IMR-90 (cell line): ENCODE measurements at regions not wholly inside any gene's neighbourhood (a gene's known extent, or its start where the extent isn't known, plus 50 kb on each side); places are given as distances from the start of the nearest gene placed in this dataset.

Experiments
- ATAC-seq: fragments of 200-7000 bp; cut with Tn5 transposase; 2 replicates; pipeline ENCODE4 v1.9.1; 2020; ENCODE audit warnings: low read depth, mild to moderate bottlenecking, moderate library complexity
- BruUV-seq: library from RNA; stranded (reverse); fragments of 400-500 nt; replicated peaks from 2 replicates; lab custom pipeline; 2021; lab: Mats Ljungman, UMichigan
- CTCF ChIA-PET: fragments of 300-600 bp; formaldehyde crosslinking; extraction: SDS; loops from one replicate; lab custom pipeline; 2021; ENCODE audit warnings: antibody characterized with exemption; lab: Yijun Ruan, JAX
- POLR2A ChIA-PET: fragments of 300-600 bp; sonication (Branson Sonifier 250); formaldehyde crosslinking; loops from one replicate; lab custom pipeline; 2022; ENCODE audit warnings: antibody characterized with exemption; ENCODE audit not compliant: unreplicated experiment; lab: Charles Lee
- DNase-seq: peaks from one replicate; pipeline ENCODE4 v3.0.0; 2013
- H2AFZ ChIP-seq: replicated peaks from 2 replicates; pipeline ENCODE3; 2013; ENCODE audit warnings: low read length, mild to moderate bottlenecking; ENCODE audit not compliant: poor library complexity
- H2AK5ac ChIP-seq: 2 replicates; pipeline ENCODE4 v1.6.1; 2013; ENCODE audit warnings: low read depth, low read length, inconsistent platforms
- H2AK9ac ChIP-seq: replicated peaks from 2 replicates; pipeline ENCODE3; 2013; ENCODE audit warnings: mild to moderate bottlenecking, low read depth, low read length, moderate library complexity; ENCODE audit not compliant: poor library complexity
- H2BK120ac ChIP-seq: 2 replicates; pipeline ENCODE4 v1.6.1; 2013; ENCODE audit warnings: low read depth, low read length, inconsistent platforms
- H2BK15ac ChIP-seq: 3 replicates; pipeline ENCODE4 v1.6.1; 2013; ENCODE audit warnings: low read depth, low read length, inconsistent platforms
- H2BK20ac ChIP-seq: 2 replicates; pipeline ENCODE4 v1.6.1; 2013; ENCODE audit warnings: low read depth, mild to moderate bottlenecking, inconsistent platforms, low read length, moderate library complexity
- H2BK5ac ChIP-seq: 2 replicates; pipeline ENCODE4 v1.6.1; 2013; ENCODE audit warnings: mild to moderate bottlenecking, low read depth, low read length, inconsistent platforms; ENCODE audit not compliant: poor library complexity, severe bottlenecking
- H3K14ac ChIP-seq: replicated peaks from 2 replicates; pipeline ENCODE4 v1.6.1; 2013; ENCODE audit warnings: low read depth, low read length, inconsistent platforms
- H3K18ac ChIP-seq: 2 replicates; pipeline ENCODE4 v1.6.1; 2013; ENCODE audit warnings: low read depth, low read length, control low read depth
- H3K23ac ChIP-seq: 2 replicates; pipeline ENCODE4 v1.6.1; 2013; ENCODE audit warnings: low read depth, low read length, inconsistent platforms
- H3K27ac ChIP-seq: 2 replicates; pipeline ENCODE4 v1.5.1; 2013; ENCODE audit warnings: mild to moderate bottlenecking, control low read depth, low read length; ENCODE audit not compliant: insufficient read depth
- H3K27me3 ChIP-seq: 2 replicates; pipeline ENCODE4 v1.6.1; 2013; ENCODE audit warnings: low read length; ENCODE audit not compliant: control insufficient read depth, insufficient read depth
- H3K36me3 ChIP-seq: 2 replicates; pipeline ENCODE4 v1.6.1; 2013; ENCODE audit warnings: low read length, mixed read lengths; ENCODE audit not compliant: control insufficient read depth, insufficient read depth
- H3K4ac ChIP-seq: 2 replicates; pipeline ENCODE4 v1.6.1; 2013; ENCODE audit warnings: low read depth, low read length, inconsistent platforms
- H3K4me1 ChIP-seq: 2 replicates; pipeline ENCODE4 v1.6.1; 2013; ENCODE audit warnings: low read length, mixed read lengths; ENCODE audit not compliant: control insufficient read depth, insufficient read depth
- H3K4me2 ChIP-seq: 2 replicates; pipeline ENCODE4 v1.6.1; 2013; ENCODE audit warnings: low read depth, mild to moderate bottlenecking, control low read depth, low read length, moderate library complexity
- H3K4me3 ChIP-seq: 2 replicates; pipeline ENCODE4 v1.5.1; 2013; ENCODE audit warnings: low read depth, mild to moderate bottlenecking, control low read depth, low read length, moderate library complexity; ENCODE audit not compliant: insufficient read depth
- H3K56ac ChIP-seq: 2 replicates; pipeline ENCODE4 v1.6.1; 2013; ENCODE audit warnings: low read length, inconsistent platforms; ENCODE audit not compliant: insufficient read depth; ENCODE audit errors: extremely low read depth
- H3K79me1 ChIP-seq, 2 experiments: 2 replicates each; pipeline ENCODE4 v1.6.1; 2013; ENCODE audit warnings: low read length in 2 of 2, inconsistent platforms in 1 of 2, low read depth in 1 of 2
- H3K9ac ChIP-seq: 2 replicates; pipeline ENCODE4 v1.6.1; 2013; ENCODE audit warnings: low read depth, low read length, control low read depth
- H3K9me1 ChIP-seq: 2 replicates; pipeline ENCODE4 v1.6.1; 2013; ENCODE audit warnings: low read length, inconsistent platforms; ENCODE audit not compliant: insufficient read depth
- H3K9me3 ChIP-seq: 2 replicates; pipeline ENCODE4 v1.6.1; 2013; ENCODE audit warnings: low read length; ENCODE audit not compliant: control insufficient read depth, insufficient read depth
- H4K20me1 ChIP-seq: 2 replicates; pipeline ENCODE4 v1.6.1; 2013; ENCODE audit warnings: low read length, inconsistent platforms; ENCODE audit not compliant: insufficient read depth
- H4K5ac ChIP-seq: 2 replicates; pipeline ENCODE4 v1.6.1; 2013; ENCODE audit warnings: mild to moderate bottlenecking, low read depth, low read length, control low read depth
- H4K8ac ChIP-seq, 2 experiments: 2 replicates each; pipeline ENCODE4 v1.6.1; 2013; ENCODE audit warnings: low read depth in 2 of 2, low read length in 2 of 2, control low read depth in 1 of 2, inconsistent platforms in 1 of 2
- H4K91ac ChIP-seq: 2 replicates; pipeline ENCODE4 v1.6.1; 2013; ENCODE audit warnings: low read depth, low read length, inconsistent platforms; ENCODE audit not compliant: insufficient read depth
- CHD1 ChIP-seq: IDR thresholded peaks from 2 replicates; pipeline ENCODE4 v1.6.1; 2012; ENCODE audit warnings: low read depth, low read length, improper control_type of control experiment
- MAZ ChIP-seq: IDR thresholded peaks from 2 replicates; pipeline ENCODE4 v1.6.1; 2012; ENCODE audit warnings: low read depth, mild to moderate bottlenecking, low read length, improper control_type of control experiment, moderate library complexity, borderline replicate concordance
- MXI1 ChIP-seq: IDR thresholded peaks from 2 replicates; pipeline ENCODE4 v1.6.1; 2012; ENCODE audit warnings: low read depth, mild to moderate bottlenecking, low read length, moderate library complexity, borderline replicate concordance
- NFE2L2 ChIP-seq: fragments of 150-350 bp; IDR thresholded peaks from 2 replicates; pipeline ENCODE4 v1.6.1; 2016; ENCODE audit warnings: low read depth, mild to moderate bottlenecking, low read length
- POLR2A ChIP-seq: IDR thresholded peaks from 2 replicates; pipeline ENCODE4 v1.6.1; 2012; ENCODE audit warnings: mild to moderate bottlenecking, low read depth, low read length
- RAD21 ChIP-seq: IDR thresholded peaks from 2 replicates; pipeline ENCODE4 v1.6.1; 2012; ENCODE audit warnings: low read length, improper control_type of control experiment
- SMC3 ChIP-seq: fragments of 150-350 bp; IDR thresholded peaks from 2 replicates; pipeline ENCODE4 v1.6.1; 2016; ENCODE audit warnings: low read depth, mild to moderate bottlenecking, antibody characterized with exemption, low read length, moderate library complexity
- WGBS, 2 experiments: methylation state at CpG; one replicate each; pipeline versions ENCODE4 v1.1.5 to v1.1.7; 2013; ENCODE audit warnings: missing lambda C conversion rate in 2 of 2; ENCODE audit not compliant: insufficient read length in 1 of 2; ENCODE audit errors: extremely low coverage in 2 of 2; 5-methylcytosine and 5-hydroxymethylcytosine counted together
- dilution Hi-C: fragments of 300-500 bp; cut with HindIII; formaldehyde crosslinking; loops from one replicate; pipeline ENCODE4 v1.14.3; 2018; ENCODE audit warnings: low sequenced_read_pairs; ENCODE audit not compliant: unreplicated experiment
- in situ Hi-C: fragments of 300-500 bp; cut with MboI; formaldehyde crosslinking; loops from 3 replicates; pipeline ENCODE4 v1.14.3; 2019; ENCODE audit warnings: low sequenced_read_pairs, inconsistent platforms, mixed read lengths
- intact Hi-C: fragments of 100-400 bp; cut with micrococcal nuclease; formaldehyde crosslinking; loops from 2 replicates; pipeline ENCODE4 v1.10.0; 2022
- TF ChIP-seq, protein P1 (sequence below): conservative IDR thresholded peaks from 2 replicates; pipeline ENCODE4 v1.5.1; 2012; ENCODE audit warnings: mild to moderate bottlenecking, low read depth, low read length, improper control_type of control experiment

GRCh38 chr2:17101091-17101490 lies 417.1 kb downstream of the RAD51AP2 start:
- no peak overlapping the region for H2BK20ac ChIP-seq
- H2AK9ac ChIP-seq, result no peak overlapping the region
- H3K4me1 ChIP-seq, result no peaks in the 10 kb centered on the region
- H3K36me3 ChIP-seq, result no peaks in the 10 kb centered on the region
- H3K4ac ChIP-seq, result no peak overlapping the region
- dilution Hi-C loops (no loop called here), intact Hi-C loops (no loop called here), in situ Hi-C loops (no loop called here)
- no peaks in the 10 kb centered on the region for H4K20me1 ChIP-seq
- H3K4me2 ChIP-seq, result no peak overlapping the region
- no peak overlapping the region for H3K56ac ChIP-seq
- no peak overlapping the region for H3K23ac ChIP-seq
- no peak overlapping the region for H4K5ac ChIP-seq
- BruUV-seq, result no TSS peak
- ChIA-PET POLR2A (no interaction called here), CTCF (no interaction called here)
- no peaks in the 10 kb centered on the region for H3K27me3 ChIP-seq
- no peak overlapping the region for H3K14ac ChIP-seq
- no peak overlapping the region for H3K27ac ChIP-seq
- H2AK5ac ChIP-seq, result no peak overlapping the region
- WGBS, 2 experiments, result no CpG with 5 or more reads among the region's 1 CpG
- H4K8ac ChIP-seq, result no peak overlapping the region
- no peak overlapping the region for H3K9ac ChIP-seq
- no peak overlapping the region for H4K91ac ChIP-seq
- no peaks in the 10 kb centered on the region for H3K79me1 ChIP-seq
- H2BK120ac ChIP-seq, result no peak overlapping the region
- H3K9me3 ChIP-seq, result no peaks in the 10 kb centered on the region
- H3K9me1 ChIP-seq, result no peaks in the 10 kb centered on the region
- H3K18ac ChIP-seq, result no peak overlapping the region
- no peak overlapping the region for H2BK15ac ChIP-seq
- ATAC-seq (no peak), DNase-seq (no peak)
- H2AFZ ChIP-seq, result no peak overlapping the region
- H3K4me3 ChIP-seq, result no peak overlapping the region
- no peak overlapping the region for H2BK5ac ChIP-seq
- no peak for TF ChIP-seq CHD1
- no peak for TF ChIP-seq SMC3
- TF ChIP-seq, protein P1, sequence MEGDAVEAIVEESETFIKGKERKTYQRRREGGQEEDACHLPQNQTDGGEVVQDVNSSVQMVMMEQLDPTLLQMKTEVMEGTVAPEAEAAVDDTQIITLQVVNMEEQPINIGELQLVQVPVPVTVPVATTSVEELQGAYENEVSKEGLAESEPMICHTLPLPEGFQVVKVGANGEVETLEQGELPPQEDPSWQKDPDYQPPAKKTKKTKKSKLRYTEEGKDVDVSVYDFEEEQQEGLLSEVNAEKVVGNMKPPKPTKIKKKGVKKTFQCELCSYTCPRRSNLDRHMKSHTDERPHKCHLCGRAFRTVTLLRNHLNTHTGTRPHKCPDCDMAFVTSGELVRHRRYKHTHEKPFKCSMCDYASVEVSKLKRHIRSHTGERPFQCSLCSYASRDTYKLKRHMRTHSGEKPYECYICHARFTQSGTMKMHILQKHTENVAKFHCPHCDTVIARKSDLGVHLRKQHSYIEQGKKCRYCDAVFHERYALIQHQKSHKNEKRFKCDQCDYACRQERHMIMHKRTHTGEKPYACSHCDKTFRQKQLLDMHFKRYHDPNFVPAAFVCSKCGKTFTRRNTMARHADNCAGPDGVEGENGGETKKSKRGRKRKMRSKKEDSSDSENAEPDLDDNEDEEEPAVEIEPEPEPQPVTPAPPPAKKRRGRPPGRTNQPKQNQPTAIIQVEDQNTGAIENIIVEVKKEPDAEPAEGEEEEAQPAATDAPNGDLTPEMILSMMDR, result no peak
- no peak for TF ChIP-seq MAZ
- TF ChIP-seq POLR2A, result no peak
- no peak for TF ChIP-seq MXI1
- TF ChIP-seq NFE2L2, result no peak
- no peak for TF ChIP-seq RAD21
